ENCODE measurements at regions not wholly inside any gene's neighbourhood (a gene's known extent, or its start where the extent isn't known, plus 50 kb on each side); places are given as distances from the start of the nearest gene placed in this dataset.

- TF ChIP-seq POLR2AphosphoS5 (IDR thresholded peaks at IDR 0.05; ENCODE audit: low read depth, low read length), result no peak
- no peak for TF ChIP-seq SIN3A (IDR thresholded peaks at IDR 0.05; ENCODE audit: borderline replicate concordance, insufficient read depth, low read depth, low read length)
- no peak for TF ChIP-seq CTCF (IDR thresholded peaks at IDR 0.05)
- TF ChIP-seq TCF7L2 (IDR thresholded peaks at IDR 0.05; ENCODE audit: low read depth, low read length), result no peak
- no peak for TF ChIP-seq REST (IDR thresholded peaks at IDR 0.05; ENCODE audit: insufficient read depth in 1 of 2, low read depth in 2 of 2, low read length in 1 of 2)
- ATAC-seq, result no peak
- CTCF ChIA-PET, result no interaction called here
- H3K36me3 ChIP-seq (ENCODE audit: control insufficient read depth, insufficient read depth, low read length), result no peaks in the 10 kb centered on the region
- H3K4me1 ChIP-seq (ENCODE audit: control insufficient read depth, insufficient read depth, low read length), result no peaks in the 10 kb centered on the region
- POLR2A ChIA-PET, result no interaction called here
- in situ Hi-C loops (cut with HindIII; ENCODE audit: low pct_unique_long_range_greater_than_20kb, low sequenced_read_pairs) (no loop called here), intact Hi-C loops (cut with micrococcal nuclease; ENCODE audit: unreplicated experiment) (no loop called here)
- 0 out of 2 replicates have a peak, but pooled peaks cover 2% of the 10 kb centered on the region for H3K9me3 ChIP-seq (ENCODE audit: control insufficient read depth, insufficient read depth, low read depth, low read length)
- no peak overlapping the region for H3K27ac ChIP-seq (ENCODE audit: low read length)
- BruUV-seq (replicated peaks), result no TSS peak
- no peak for DNase-seq (ENCODE audit: low read depth, low spot score)
- H3K4me3 ChIP-seq (ENCODE audit: low read depth in 2 of 2, low read length in 2 of 2), result no peak overlapping the region
- no peaks in the 10 kb centered on the region for H3K27me3 ChIP-seq (ENCODE audit: control insufficient read depth, insufficient read depth, low read length)
Observed at GRCh38 chr6:120411394-120411793, 922.9 kb downstream of the TBC1D32 start.

- H3K9me3 ChIP-seq (ENCODE audit: control insufficient read depth, insufficient read depth, low read depth, low read length), result no peaks in the 10 kb centered on the region
- BruUV-seq (replicated peaks), result no TSS peak
- POLR2A ChIA-PET, result no interaction called here
- in situ Hi-C loops (cut with HindIII; ENCODE audit: low pct_unique_long_range_greater_than_20kb, low sequenced_read_pairs) (no loop called here), intact Hi-C loops (cut with micrococcal nuclease; ENCODE audit: unreplicated experiment) (no loop called here)
- no peak for DNase-seq (ENCODE audit: low read depth, low spot score)
- no peak overlapping the region for H3K27ac ChIP-seq (ENCODE audit: low read length)
- no peak for TF ChIP-seq CTCF (IDR thresholded peaks at IDR 0.05)
- no peak for TF ChIP-seq TCF7L2 (IDR thresholded peaks at IDR 0.05; ENCODE audit: low read depth, low read length)
- no peak for TF ChIP-seq POLR2AphosphoS5 (IDR thresholded peaks at IDR 0.05; ENCODE audit: low read depth, low read length)
- TF ChIP-seq REST (IDR thresholded peaks at IDR 0.05; ENCODE audit: insufficient read depth in 1 of 2, low read depth in 2 of 2, low read length in 1 of 2), result no peak
- TF ChIP-seq SIN3A (IDR thresholded peaks at IDR 0.05; ENCODE audit: borderline replicate concordance, insufficient read depth, low read depth, low read length), result no peak
- CTCF ChIA-PET, result no interaction called here
- no peaks in the 10 kb centered on the region for H3K36me3 ChIP-seq (ENCODE audit: control insufficient read depth, insufficient read depth, low read length)
- no peak for ATAC-seq
- no peaks in the 10 kb centered on the region for H3K27me3 ChIP-seq (ENCODE audit: control insufficient read depth, insufficient read depth, low read length)
- no peak overlapping the region for H3K4me3 ChIP-seq (ENCODE audit: low read depth in 2 of 2, low read length in 2 of 2)
- no peaks in the 10 kb centered on the region for H3K4me1 ChIP-seq (ENCODE audit: control insufficient read depth, insufficient read depth, low read length)
Observed at GRCh38 chr6:120410586-120410985, 923.7 kb downstream of the TBC1D32 start.
